OCI-LY7 (cell line): ENCODE measurements at regions not wholly inside any gene's neighbourhood (a gene's known extent, or its start where the extent isn't known, plus 50 kb on each side); places are given as distances from the start of the nearest gene placed in this dataset.

Experiments used
- CTCF ChIP-seq: fragments of 200-600 bp; sonication (generic); conservative IDR thresholded peaks from 2 replicates; pipeline ENCODE4 v1.5.1; 2014; ENCODE audit warnings: mild to moderate bottlenecking, antibody characterized with exemption, low read length, moderate library complexity, mixed read lengths
- EZH2phosphoT487 ChIP-seq: fragments of 200-600 bp; sonication (generic); IDR thresholded peaks from 2 replicates; pipeline ENCODE4 v1.6.1; 2018; ENCODE audit warnings: low read depth, borderline replicate concordance, mild to moderate bottlenecking, mixed run types, antibody characterized with exemption, low read length, moderate library complexity, mixed read lengths

GRCh38 chr18:28705482-28705881 is 528.6 kb upstream of the CDH2 start:
- TF ChIP-seq EZH2phosphoT487 (no peak), CTCF (no peak)
